GM23338 (cell line): ENCODE measurements at regions not wholly inside any gene's neighbourhood (a gene's known extent, or its start where the extent isn't known, plus 50 kb on each side); places are given as distances from the start of the nearest gene placed in this dataset.

ENCODE experiments used
- ATAC-seq: fragments of 200-7000 bp; cut with Tn5 transposase; 3 replicates; pipeline ENCODE4 v1.9.1; 2020
- DNase-seq: peaks from one replicate; pipeline ENCODE4 v3.0.0-alpha.2; 2015; ENCODE audit warnings: low spot score
- H2AFZ ChIP-seq: fragments of 200-600 bp; sonication (generic); 2 replicates; pipeline ENCODE4 v1.8.0; 2016; ENCODE audit warnings: antibody characterized with exemption, mild to moderate bottlenecking, moderate library complexity
- H3F3A ChIP-seq: fragments of 200-600 bp; sonication (generic); replicated peaks from 2 replicates; pipeline ENCODE4 v1.8.0; 2017; ENCODE audit warnings: antibody characterized with exemption, mixed run types, low read depth
- H3K27ac ChIP-seq: fragments of 200-600 bp; sonication (generic); 2 replicates; pipeline ENCODE4 v1.6.1; 2016; ENCODE audit warnings: low read depth
- H3K27me3 ChIP-seq: fragments of 200-600 bp; sonication (generic); 2 replicates; pipeline ENCODE4 v1.8.0; 2016; ENCODE audit warnings: mild to moderate bottlenecking, mixed run types, moderate library complexity; ENCODE audit not compliant: insufficient read depth
- H3K36me3 ChIP-seq: fragments of 200-600 bp; sonication (generic); 2 replicates; pipeline ENCODE4 v1.8.0; 2016; ENCODE audit warnings: mild to moderate bottlenecking; ENCODE audit not compliant: insufficient read depth
- H3K4me1 ChIP-seq: fragments of 200-600 bp; sonication (generic); 2 replicates; pipeline ENCODE4 v1.8.0; 2016; ENCODE audit warnings: mild to moderate bottlenecking, moderate library complexity; ENCODE audit not compliant: insufficient read depth
- H3K4me2 ChIP-seq: fragments of 200-600 bp; sonication (generic); 2 replicates; pipeline ENCODE4 v1.7.1; 2017; ENCODE audit warnings: mixed run types
- H3K4me3 ChIP-seq: fragments of 200-600 bp; sonication (generic); 2 replicates; pipeline ENCODE4 v1.6.1; 2016; ENCODE audit warnings: mixed run types
- H3K79me2 ChIP-seq: fragments of 200-600 bp; sonication (generic); replicated peaks from 2 replicates; pipeline ENCODE4 v1.8.0; 2017; ENCODE audit warnings: mild to moderate bottlenecking; ENCODE audit not compliant: insufficient read depth
- H3K9me2 ChIP-seq: fragments of 200-600 bp; sonication (generic); 2 replicates; pipeline ENCODE4 v1.8.0; 2017; ENCODE audit not compliant: insufficient read depth
- H4K20me1 ChIP-seq: fragments of 200-600 bp; sonication (generic); replicated peaks from 2 replicates; pipeline ENCODE4 v1.8.0; 2017; ENCODE audit warnings: mild to moderate bottlenecking; ENCODE audit not compliant: insufficient read depth
- H3K27ac Mint-ChIP-seq: 2 replicates; pipeline ENCODE4 v1.8.0; 2020; ENCODE audit warnings: inconsistent platforms, mild to moderate bottlenecking, moderate library complexity, mixed read lengths
- H3K27me3 Mint-ChIP-seq: 3 replicates; pipeline ENCODE4 v1.8.0; 2022; ENCODE audit warnings: low read depth, mild to moderate bottlenecking, moderate library complexity, mixed read lengths, inconsistent platforms; ENCODE audit not compliant: insufficient read depth, poor library complexity
- H3K36me3 Mint-ChIP-seq: 3 replicates; pipeline ENCODE4 v1.8.0; 2021; ENCODE audit warnings: low read depth, mild to moderate bottlenecking, inconsistent platforms, moderate library complexity, mixed read lengths
- H3K4me1 Mint-ChIP-seq: 3 replicates; pipeline ENCODE4 v1.8.0; 2020; ENCODE audit warnings: mild to moderate bottlenecking, inconsistent platforms, mixed read lengths
- H3K4me3 Mint-ChIP-seq: 3 replicates; pipeline ENCODE4 v1.8.0; 2021; ENCODE audit warnings: moderate library complexity, mild to moderate bottlenecking, inconsistent platforms, mixed read lengths
- H3K9me3 Mint-ChIP-seq: 3 replicates; pipeline ENCODE4 v1.8.0; 2020; ENCODE audit warnings: moderate library complexity, mild to moderate bottlenecking, inconsistent platforms, mixed read lengths
- CREB1 ChIP-seq: fragments of 250-450 bp; sonication (Bioruptor Pico); IDR thresholded peaks from 2 replicates; pipeline ENCODE4 v1.5.0; 2020; ENCODE audit warnings: low read depth, mild to moderate bottlenecking, moderate library complexity
- EZH2 ChIP-seq: fragments of 200-600 bp; sonication (generic); IDR thresholded peaks from one replicate; pipeline ENCODE4 v1.8.0; 2017; ENCODE audit warnings: antibody characterized with exemption, mild to moderate bottlenecking, low read depth; ENCODE audit not compliant: unreplicated experiment
- EZH2phosphoT487 ChIP-seq: fragments of 200-600 bp; sonication (generic); IDR thresholded peaks from one replicate; pipeline ENCODE4 v1.8.1; 2018; ENCODE audit warnings: antibody characterized with exemption; ENCODE audit not compliant: unreplicated experiment
- JUNB ChIP-seq: IDR thresholded peaks from one replicate; pipeline ENCODE4 v1.6.1; 2016; ENCODE audit warnings: antibody characterized with exemption; ENCODE audit not compliant: unreplicated experiment
- NANOG ChIP-seq: IDR thresholded peaks from 2 replicates; pipeline ENCODE4 v1.6.1; 2016; ENCODE audit warnings: antibody characterized with exemption, borderline replicate concordance
- POLR2AphosphoS5 ChIP-seq: IDR thresholded peaks from 2 replicates; pipeline ENCODE4 v1.6.1; 2016; ENCODE audit warnings: antibody characterized with exemption, low read depth
- STAT1 ChIP-seq: IDR thresholded peaks from one replicate; pipeline ENCODE4 v1.6.1; 2016; ENCODE audit warnings: antibody characterized with exemption; ENCODE audit not compliant: unreplicated experiment
- ZNF114 ChIP-seq: fragments of 250-450 bp; sonication (Bioruptor Pico); IDR thresholded peaks from 2 replicates; pipeline ENCODE4 v1.5.0; 2020; ENCODE audit warnings: mild to moderate bottlenecking, moderate library complexity
- ZNF331 ChIP-seq: fragments of 250-450 bp; sonication (Bioruptor Pico); IDR thresholded peaks from 2 replicates; pipeline ENCODE4 v1.5.0; 2020; ENCODE audit warnings: low read depth, mild to moderate bottlenecking, moderate library complexity
- TF ChIP-seq, protein P1 (sequence below): IDR thresholded peaks from 2 replicates; pipeline ENCODE4 v1.6.1; 2016; ENCODE audit warnings: antibody characterized with exemption
- TF ChIP-seq, protein P2 (sequence below), 2 experiments: fragments of 200-600 bp in 1 of 2; sonication (generic) in 1 of 2; conservative IDR thresholded peaks; 2 replicates each; pipeline versions ENCODE4 v1.5.1 to v1.6.1; 2016 to 2017; ENCODE audit warnings: antibody characterized with exemption in 2 of 2, low read depth in 2 of 2, mild to moderate bottlenecking in 2 of 2, moderate library complexity in 1 of 2
- TF ChIP-seq, protein P3 (sequence below): fragments of 250-450 bp; sonication (Bioruptor Pico); IDR thresholded peaks from 2 replicates; pipeline ENCODE4 v1.5.0; 2020; ENCODE audit warnings: mild to moderate bottlenecking, moderate library complexity
- TF ChIP-seq, protein P4 (sequence below): IDR thresholded peaks from one replicate; pipeline ENCODE4 v1.6.1; 2018; ENCODE audit warnings: antibody characterized with exemption; ENCODE audit not compliant: unreplicated experiment

DNA sequence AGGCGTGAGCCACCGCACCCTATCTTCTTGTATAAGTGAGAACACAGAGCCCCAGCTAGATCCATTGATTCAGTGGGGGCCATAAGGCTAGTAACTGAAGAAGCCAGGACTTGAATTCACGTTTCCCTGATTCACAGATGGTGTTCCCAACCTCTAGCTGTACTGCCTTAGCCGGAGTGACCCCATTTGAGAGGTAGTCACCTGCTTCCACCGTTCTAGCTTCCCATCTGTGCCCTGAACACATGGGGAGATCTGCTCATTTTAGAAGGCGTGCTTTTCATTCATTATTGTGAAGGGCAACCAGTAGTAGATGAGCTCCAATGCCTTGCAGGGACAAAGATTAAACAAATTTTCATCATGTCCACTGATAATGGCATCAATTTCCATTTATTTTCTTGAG, 365.7 kb upstream of the TPM1 start:
- Mint-ChIP-seq H3K9me3 (no peaks in the 10 kb centered on the region; the same call in 2 of the 3 replicates), H3K36me3 (peaks cover 18% of the 10 kb centered on the region; the same call in 2 of the 3 replicates), H3K4me3 (no peak overlapping the region), H3K4me1 (no peaks in the 10 kb centered on the region), H3K27ac (no peak overlapping the region), H3K27me3 (peaks cover 1% of the 10 kb centered on the region)
- H4K20me1 ChIP-seq, result no peaks in the 10 kb centered on the region
- TF ChIP-seq JUNB, result no peak
- TF ChIP-seq ZNF331 (CRISPR knock-in tag), result no peak
- no peak for TF ChIP-seq ZNF114 (CRISPR knock-in tag)
- no peak for TF ChIP-seq EZH2phosphoT487
- TF ChIP-seq NANOG, result no peak
- TF ChIP-seq, protein P1, sequence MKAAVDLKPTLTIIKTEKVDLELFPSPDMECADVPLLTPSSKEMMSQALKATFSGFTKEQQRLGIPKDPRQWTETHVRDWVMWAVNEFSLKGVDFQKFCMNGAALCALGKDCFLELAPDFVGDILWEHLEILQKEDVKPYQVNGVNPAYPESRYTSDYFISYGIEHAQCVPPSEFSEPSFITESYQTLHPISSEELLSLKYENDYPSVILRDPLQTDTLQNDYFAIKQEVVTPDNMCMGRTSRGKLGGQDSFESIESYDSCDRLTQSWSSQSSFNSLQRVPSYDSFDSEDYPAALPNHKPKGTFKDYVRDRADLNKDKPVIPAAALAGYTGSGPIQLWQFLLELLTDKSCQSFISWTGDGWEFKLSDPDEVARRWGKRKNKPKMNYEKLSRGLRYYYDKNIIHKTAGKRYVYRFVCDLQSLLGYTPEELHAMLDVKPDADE, result no peak
- TF ChIP-seq POLR2AphosphoS5, result no peak
- TF ChIP-seq EZH2, result no peak
- TF ChIP-seq STAT1, result no peak
- TF ChIP-seq CREB1 (CRISPR knock-in tag), result no peak
- TF ChIP-seq, protein P2, sequence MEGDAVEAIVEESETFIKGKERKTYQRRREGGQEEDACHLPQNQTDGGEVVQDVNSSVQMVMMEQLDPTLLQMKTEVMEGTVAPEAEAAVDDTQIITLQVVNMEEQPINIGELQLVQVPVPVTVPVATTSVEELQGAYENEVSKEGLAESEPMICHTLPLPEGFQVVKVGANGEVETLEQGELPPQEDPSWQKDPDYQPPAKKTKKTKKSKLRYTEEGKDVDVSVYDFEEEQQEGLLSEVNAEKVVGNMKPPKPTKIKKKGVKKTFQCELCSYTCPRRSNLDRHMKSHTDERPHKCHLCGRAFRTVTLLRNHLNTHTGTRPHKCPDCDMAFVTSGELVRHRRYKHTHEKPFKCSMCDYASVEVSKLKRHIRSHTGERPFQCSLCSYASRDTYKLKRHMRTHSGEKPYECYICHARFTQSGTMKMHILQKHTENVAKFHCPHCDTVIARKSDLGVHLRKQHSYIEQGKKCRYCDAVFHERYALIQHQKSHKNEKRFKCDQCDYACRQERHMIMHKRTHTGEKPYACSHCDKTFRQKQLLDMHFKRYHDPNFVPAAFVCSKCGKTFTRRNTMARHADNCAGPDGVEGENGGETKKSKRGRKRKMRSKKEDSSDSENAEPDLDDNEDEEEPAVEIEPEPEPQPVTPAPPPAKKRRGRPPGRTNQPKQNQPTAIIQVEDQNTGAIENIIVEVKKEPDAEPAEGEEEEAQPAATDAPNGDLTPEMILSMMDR (conservative IDR thresholded peaks at IDR 0.05; ENCODE audit: low read depth in 2 of 2), result no peak
- TF ChIP-seq, protein P3, sequence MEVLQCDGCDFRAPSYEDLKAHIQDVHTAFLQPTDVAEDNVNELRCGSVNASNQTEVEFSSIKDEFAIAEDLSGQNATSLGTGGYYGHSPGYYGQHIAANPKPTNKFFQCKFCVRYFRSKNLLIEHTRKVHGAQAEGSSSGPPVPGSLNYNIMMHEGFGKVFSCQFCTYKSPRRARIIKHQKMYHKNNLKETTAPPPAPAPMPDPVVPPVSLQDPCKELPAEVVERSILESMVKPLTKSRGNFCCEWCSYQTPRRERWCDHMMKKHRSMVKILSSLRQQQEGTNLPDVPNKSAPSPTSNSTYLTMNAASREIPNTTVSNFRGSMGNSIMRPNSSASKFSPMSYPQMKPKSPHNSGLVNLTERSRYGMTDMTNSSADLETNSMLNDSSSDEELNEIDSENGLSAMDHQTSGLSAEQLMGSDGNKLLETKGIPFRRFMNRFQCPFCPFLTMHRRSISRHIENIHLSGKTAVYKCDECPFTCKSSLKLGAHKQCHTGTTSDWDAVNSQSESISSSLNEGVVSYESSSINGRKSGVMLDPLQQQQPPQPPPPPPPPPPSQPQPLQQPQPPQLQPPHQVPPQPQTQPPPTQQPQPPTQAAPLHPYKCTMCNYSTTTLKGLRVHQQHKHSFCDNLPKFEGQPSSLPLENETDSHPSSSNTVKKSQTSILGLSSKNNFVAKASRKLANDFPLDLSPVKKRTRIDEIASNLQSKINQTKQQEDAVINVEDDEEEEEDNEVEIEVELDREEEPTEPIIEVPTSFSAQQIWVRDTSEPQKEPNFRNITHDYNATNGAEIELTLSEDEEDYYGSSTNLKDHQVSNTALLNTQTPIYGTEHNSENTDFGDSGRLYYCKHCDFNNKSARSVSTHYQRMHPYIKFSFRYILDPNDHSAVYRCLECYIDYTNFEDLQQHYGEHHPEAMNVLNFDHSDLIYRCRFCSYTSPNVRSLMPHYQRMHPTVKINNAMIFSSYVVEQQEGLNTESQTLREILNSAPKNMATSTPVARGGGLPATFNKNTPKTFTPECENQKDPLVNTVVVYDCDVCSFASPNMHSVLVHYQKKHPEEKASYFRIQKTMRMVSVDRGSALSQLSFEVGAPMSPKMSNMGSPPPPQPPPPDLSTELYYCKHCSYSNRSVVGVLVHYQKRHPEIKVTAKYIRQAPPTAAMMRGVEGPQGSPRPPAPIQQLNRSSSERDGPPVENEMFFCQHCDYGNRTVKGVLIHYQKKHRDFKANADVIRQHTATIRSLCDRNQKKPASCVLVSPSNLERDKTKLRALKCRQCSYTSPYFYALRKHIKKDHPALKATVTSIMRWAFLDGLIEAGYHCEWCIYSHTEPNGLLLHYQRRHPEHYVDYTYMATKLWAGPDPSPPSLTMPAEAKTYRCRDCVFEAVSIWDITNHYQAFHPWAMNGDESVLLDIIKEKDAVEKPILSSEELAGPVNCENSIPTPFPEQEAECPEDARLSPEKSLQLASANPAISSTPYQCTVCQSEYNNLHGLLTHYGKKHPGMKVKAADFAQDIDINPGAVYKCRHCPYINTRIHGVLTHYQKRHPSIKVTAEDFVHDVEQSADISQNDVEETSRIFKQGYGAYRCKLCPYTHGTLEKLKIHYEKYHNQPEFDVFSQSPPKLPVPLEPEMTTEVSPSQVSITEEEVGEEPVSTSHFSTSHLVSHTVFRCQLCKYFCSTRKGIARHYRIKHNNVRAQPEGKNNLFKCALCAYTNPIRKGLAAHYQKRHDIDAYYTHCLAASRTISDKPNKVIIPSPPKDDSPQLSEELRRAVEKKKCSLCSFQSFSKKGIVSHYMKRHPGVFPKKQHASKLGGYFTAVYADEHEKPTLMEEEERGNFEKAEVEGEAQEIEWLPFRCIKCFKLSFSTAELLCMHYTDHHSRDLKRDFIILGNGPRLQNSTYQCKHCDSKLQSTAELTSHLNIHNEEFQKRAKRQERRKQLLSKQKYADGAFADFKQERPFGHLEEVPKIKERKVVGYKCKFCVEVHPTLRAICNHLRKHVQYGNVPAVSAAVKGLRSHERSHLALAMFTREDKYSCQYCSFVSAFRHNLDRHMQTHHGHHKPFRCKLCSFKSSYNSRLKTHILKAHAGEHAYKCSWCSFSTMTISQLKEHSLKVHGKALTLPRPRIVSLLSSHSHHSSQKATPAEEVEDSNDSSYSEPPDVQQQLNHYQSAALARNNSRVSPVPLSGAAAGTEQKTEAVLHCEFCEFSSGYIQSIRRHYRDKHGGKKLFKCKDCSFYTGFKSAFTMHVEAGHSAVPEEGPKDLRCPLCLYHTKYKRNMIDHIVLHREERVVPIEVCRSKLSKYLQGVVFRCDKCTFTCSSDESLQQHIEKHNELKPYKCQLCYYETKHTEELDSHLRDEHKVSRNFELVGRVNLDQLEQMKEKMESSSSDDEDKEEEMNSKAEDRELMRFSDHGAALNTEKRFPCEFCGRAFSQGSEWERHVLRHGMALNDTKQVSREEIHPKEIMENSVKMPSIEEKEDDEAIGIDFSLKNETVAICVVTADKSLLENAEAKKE, result no peak
- TF ChIP-seq, protein P4, sequence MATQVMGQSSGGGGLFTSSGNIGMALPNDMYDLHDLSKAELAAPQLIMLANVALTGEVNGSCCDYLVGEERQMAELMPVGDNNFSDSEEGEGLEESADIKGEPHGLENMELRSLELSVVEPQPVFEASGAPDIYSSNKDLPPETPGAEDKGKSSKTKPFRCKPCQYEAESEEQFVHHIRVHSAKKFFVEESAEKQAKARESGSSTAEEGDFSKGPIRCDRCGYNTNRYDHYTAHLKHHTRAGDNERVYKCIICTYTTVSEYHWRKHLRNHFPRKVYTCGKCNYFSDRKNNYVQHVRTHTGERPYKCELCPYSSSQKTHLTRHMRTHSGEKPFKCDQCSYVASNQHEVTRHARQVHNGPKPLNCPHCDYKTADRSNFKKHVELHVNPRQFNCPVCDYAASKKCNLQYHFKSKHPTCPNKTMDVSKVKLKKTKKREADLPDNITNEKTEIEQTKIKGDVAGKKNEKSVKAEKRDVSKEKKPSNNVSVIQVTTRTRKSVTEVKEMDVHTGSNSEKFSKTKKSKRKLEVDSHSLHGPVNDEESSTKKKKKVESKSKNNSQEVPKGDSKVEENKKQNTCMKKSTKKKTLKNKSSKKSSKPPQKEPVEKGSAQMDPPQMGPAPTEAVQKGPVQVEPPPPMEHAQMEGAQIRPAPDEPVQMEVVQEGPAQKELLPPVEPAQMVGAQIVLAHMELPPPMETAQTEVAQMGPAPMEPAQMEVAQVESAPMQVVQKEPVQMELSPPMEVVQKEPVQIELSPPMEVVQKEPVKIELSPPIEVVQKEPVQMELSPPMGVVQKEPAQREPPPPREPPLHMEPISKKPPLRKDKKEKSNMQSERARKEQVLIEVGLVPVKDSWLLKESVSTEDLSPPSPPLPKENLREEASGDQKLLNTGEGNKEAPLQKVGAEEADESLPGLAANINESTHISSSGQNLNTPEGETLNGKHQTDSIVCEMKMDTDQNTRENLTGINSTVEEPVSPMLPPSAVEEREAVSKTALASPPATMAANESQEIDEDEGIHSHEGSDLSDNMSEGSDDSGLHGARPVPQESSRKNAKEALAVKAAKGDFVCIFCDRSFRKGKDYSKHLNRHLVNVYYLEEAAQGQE, result no peak
- DNase-seq (no peak), ATAC-seq (no peak)
- H3K4me3 ChIP-seq, result no peak overlapping the region
- no peaks in the 10 kb centered on the region for H3K79me2 ChIP-seq
- H3K9me2 ChIP-seq, result no peaks in the 10 kb centered on the region
- H3K4me2 ChIP-seq, result no peak overlapping the region
- no peaks in the 10 kb centered on the region for H3K27me3 ChIP-seq
- no peak overlapping the region for H3K27ac ChIP-seq
- no peaks in the 10 kb centered on the region for H3K36me3 ChIP-seq
- no peaks in the 10 kb centered on the region for H3K4me1 ChIP-seq
- H2AFZ ChIP-seq, result no peak overlapping the region
- H3F3A ChIP-seq, result no peaks in the 10 kb centered on the region
